ENCODE measurements at regions not wholly inside any gene's neighbourhood (a gene's known extent, or its start where the extent isn't known, plus 50 kb on each side); places are given as distances from the start of the nearest gene placed in this dataset.
"Not testable (repeated sequence)": the region's sequence is repeated elsewhere in the genome, so short reads cannot be mapped to it uniquely, and the experiment has no call there.

DNA sequence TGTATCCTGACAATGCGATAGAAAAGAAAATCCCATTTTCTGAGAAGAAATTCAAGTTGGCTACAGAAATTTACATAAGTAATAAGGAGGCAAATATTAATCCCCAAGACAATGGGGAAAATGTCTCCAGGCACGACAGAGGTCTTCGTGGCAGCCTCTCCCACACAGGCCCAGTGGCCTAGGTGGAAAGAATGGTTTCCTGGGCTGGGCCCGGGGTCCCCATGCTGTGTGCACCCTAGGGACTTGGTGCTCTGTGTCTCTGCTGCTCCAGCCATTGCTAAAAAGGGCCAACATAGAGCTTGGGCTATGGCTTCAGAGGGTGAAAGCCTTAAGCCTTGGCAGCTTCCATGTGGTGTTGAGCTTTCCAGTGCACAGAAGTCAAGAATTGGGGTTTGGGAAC lies 102.5 kb upstream of the LYPLAL1 start:
- DNase-seq (ENCODE audit: extremely low spot score, unreplicated experiment), result no peak

DNA sequence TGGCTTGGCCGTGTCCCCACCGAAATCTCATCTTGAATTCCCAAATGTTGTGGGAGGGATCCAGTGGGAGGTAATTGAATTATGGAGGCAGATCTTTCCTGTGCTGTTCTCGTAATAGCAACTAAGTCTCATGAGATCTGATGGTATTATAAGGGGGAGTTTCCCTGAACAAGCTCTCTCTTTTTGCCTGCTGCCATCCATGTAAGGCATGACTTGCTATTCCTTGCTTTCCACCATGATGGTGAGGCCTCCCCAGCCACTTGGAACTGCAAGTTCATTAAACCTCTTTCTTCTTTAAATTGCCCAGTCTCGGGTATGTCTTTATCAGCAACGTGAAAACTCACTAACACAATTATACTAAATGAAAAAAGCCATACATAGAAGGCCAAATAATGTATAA lies 101.3 kb upstream of the LYPLAL1 start:
- Mint-ChIP-seq H3K4me1 (ENCODE audit: unreplicated experiment) (peaks cover 3% of the 10 kb centered on the region), H3K4me3 (ENCODE audit: unreplicated experiment) (no peak overlapping the region), H3K9me3 (ENCODE audit: unreplicated experiment) (peaks cover 19% of the 10 kb centered on the region), H3K27ac (ENCODE audit: unreplicated experiment) (no peak overlapping the region), H3K36me3 (ENCODE audit: unreplicated experiment) (no peaks in the 10 kb centered on the region), H3K27me3 (ENCODE audit: unreplicated experiment) (no peaks in the 10 kb centered on the region)
- TF ChIP-seq, protein P1, sequence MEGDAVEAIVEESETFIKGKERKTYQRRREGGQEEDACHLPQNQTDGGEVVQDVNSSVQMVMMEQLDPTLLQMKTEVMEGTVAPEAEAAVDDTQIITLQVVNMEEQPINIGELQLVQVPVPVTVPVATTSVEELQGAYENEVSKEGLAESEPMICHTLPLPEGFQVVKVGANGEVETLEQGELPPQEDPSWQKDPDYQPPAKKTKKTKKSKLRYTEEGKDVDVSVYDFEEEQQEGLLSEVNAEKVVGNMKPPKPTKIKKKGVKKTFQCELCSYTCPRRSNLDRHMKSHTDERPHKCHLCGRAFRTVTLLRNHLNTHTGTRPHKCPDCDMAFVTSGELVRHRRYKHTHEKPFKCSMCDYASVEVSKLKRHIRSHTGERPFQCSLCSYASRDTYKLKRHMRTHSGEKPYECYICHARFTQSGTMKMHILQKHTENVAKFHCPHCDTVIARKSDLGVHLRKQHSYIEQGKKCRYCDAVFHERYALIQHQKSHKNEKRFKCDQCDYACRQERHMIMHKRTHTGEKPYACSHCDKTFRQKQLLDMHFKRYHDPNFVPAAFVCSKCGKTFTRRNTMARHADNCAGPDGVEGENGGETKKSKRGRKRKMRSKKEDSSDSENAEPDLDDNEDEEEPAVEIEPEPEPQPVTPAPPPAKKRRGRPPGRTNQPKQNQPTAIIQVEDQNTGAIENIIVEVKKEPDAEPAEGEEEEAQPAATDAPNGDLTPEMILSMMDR (IDR thresholded peaks at IDR 0.05), result no peak
- DNase-seq (ENCODE audit: extremely low spot score, unreplicated experiment), result no peak

More for the DNA sequence above, 102.5 kb upstream of the LYPLAL1 start:
- H3K36me3 Mint-ChIP-seq (ENCODE audit: unreplicated experiment), result no peaks in the 10 kb centered on the region
- H3K27me3 Mint-ChIP-seq (ENCODE audit: unreplicated experiment), result no peaks in the 10 kb centered on the region
- H3K4me3 Mint-ChIP-seq (ENCODE audit: unreplicated experiment), result no peak overlapping the region
- peaks cover 19% of the 10 kb centered on the region for H3K9me3 Mint-ChIP-seq (ENCODE audit: unreplicated experiment)
- no peak overlapping the region for H3K27ac Mint-ChIP-seq (ENCODE audit: unreplicated experiment)
- TF ChIP-seq, protein P1 (IDR thresholded peaks at IDR 0.05), result no peak
- peaks cover 11% of the 10 kb centered on the region for H3K4me1 Mint-ChIP-seq (ENCODE audit: unreplicated experiment)

DNA sequence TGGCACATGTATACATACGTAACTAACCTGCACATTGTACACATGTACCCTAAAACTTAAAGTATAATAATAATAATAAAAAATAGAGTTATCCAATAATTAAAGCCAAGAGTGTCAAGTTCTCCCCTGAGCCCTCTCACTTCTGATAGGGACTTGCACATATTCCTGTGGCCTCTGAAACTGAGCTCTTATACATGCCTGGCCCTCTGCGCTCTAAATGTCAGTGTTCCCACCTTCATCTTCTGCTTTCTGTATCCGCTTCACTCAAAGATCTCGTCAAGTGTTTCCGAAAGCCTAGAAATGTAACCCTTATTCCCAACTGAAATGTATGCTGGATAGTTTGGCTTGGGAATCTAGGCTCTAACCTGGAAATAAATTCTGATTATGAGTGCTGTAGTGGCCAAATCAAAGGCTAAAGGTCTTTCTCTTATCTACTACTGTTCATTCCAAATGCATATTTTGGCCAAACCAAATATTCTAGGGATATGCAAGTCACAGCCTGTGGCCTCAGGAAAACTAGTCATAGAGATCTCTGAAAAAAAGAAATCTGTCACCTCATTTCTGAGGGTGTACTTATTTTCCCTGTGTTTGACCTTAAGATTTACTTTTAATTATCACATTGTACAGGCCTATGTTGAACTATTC lies 99.5 kb upstream of the LYPLAL1 start:
- peaks cover 19% of the 10 kb centered on the region for H3K9me3 Mint-ChIP-seq (ENCODE audit: unreplicated experiment)
- TF ChIP-seq, protein P1 (IDR thresholded peaks at IDR 0.05), result no peak
- H3K27ac Mint-ChIP-seq (ENCODE audit: unreplicated experiment), result no peak overlapping the region
- peaks cover 3% of the 10 kb centered on the region for H3K4me1 Mint-ChIP-seq (ENCODE audit: unreplicated experiment)
- no peak for DNase-seq (ENCODE audit: extremely low spot score, unreplicated experiment)
- H3K36me3 Mint-ChIP-seq (ENCODE audit: unreplicated experiment), result no peaks in the 10 kb centered on the region
- H3K27me3 Mint-ChIP-seq (ENCODE audit: unreplicated experiment), result no peaks in the 10 kb centered on the region
- no peak overlapping the region for H3K4me3 Mint-ChIP-seq (ENCODE audit: unreplicated experiment)

DNA sequence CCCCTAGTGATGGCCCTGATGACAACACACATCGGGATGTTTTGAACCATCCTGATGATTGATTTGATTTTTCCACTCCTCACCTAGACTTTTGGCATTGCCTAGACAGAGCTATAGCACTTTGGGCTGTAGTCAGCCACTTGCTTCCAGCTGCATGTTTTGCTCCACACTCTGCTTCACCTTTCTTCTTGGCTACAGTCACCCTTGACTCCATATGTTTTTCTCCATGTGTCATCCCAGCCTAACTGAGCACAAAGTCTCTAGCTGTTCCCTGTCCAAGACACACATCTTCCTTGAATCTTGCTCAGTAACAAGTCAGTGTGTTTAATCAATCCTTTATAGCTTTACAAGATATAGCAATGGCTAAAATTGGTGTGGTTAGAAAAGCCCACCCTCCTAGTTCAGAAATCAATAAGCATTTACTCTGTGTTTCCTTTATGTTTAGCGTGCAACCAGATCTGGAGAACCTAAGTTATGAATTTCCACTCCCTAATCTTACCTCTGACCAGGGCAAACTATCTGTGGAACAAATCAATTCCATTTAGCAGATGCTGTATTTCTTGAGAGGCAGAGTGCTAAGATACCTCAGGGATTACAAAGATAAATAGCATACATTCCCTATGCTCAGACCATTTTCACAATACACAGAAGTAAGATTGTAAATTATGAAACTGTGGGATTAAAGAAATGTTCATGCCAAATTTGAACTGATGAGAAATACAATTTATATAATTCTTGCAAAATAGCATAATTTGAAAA lies 98.4 kb upstream of the LYPLAL1 start:
- DNase-seq (ENCODE audit: extremely low spot score, unreplicated experiment), result no peak
- H3K9me3 Mint-ChIP-seq (ENCODE audit: unreplicated experiment), result peaks cover 18% of the 10 kb centered on the region
- no peaks in the 10 kb centered on the region for H3K27me3 Mint-ChIP-seq (ENCODE audit: unreplicated experiment)
- H3K36me3 Mint-ChIP-seq (ENCODE audit: unreplicated experiment), result no peaks in the 10 kb centered on the region
- H3K4me1 Mint-ChIP-seq (ENCODE audit: unreplicated experiment), result peaks cover 3% of the 10 kb centered on the region
- H3K27ac Mint-ChIP-seq (ENCODE audit: unreplicated experiment), result no peak overlapping the region
- TF ChIP-seq, protein P1 (IDR thresholded peaks at IDR 0.05), result no peak
- no peak overlapping the region for H3K4me3 Mint-ChIP-seq (ENCODE audit: unreplicated experiment)

DNA sequence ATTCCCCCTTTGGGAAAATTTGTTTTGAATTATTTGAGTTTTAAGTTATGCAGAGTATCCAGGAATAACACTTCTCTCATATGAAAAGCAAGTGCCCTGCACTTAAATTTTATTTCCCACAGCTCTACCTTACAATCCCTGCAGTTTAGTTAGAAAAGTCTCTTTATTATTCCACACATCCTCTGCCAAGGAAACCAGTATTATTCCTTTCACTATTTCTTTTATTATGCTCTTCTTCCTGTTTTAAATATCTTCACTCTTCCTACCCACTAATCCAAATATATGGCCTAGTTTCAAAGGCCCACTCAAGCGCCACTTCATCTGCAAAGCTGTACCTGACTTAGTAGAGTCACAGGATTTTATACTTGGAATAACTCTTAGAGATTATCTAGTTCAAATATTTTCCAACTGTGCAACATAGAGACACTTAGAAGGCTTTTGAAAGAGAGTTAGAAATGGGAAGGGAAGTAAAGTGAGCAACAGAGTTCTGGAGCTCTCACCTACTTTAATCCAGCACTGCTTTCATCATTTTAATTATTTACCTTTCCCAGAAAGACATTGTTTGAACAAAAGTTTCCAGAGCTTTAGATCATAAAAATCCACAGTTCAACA lies 97.2 kb upstream of the LYPLAL1 start:
- Mint-ChIP-seq H3K4me1 (ENCODE audit: unreplicated experiment) (peaks cover 3% of the 10 kb centered on the region), H3K36me3 (ENCODE audit: unreplicated experiment) (no peaks in the 10 kb centered on the region), H3K27me3 (ENCODE audit: unreplicated experiment) (no peaks in the 10 kb centered on the region), H3K9me3 (ENCODE audit: unreplicated experiment) (peaks cover 10% of the 10 kb centered on the region), H3K4me3 (ENCODE audit: unreplicated experiment) (no peak overlapping the region), H3K27ac (ENCODE audit: unreplicated experiment) (no peak overlapping the region)
- no peak for DNase-seq (ENCODE audit: extremely low spot score, unreplicated experiment)
- TF ChIP-seq, protein P1 (IDR thresholded peaks at IDR 0.05), result no peak

DNA sequence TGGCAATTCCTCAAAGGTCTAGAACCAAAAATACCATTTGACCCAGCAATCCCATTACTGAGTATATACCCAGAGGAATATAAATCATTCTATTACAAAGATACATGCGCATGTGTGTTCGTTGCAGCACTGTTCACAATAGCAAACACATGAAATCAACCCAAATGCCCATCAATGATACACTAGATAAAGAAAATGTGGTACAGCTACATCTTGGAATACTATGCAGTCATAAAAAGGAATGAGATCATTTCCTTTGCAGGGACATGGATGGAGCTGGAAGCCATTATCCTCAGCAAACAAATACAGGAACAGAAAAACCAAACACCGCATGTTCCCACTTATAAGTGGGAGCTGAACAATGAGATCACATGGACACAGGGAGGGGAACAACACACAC lies 95.9 kb upstream of the LYPLAL1 start:
- H3K36me3 Mint-ChIP-seq (ENCODE audit: unreplicated experiment); H3K27ac Mint-ChIP-seq (ENCODE audit: unreplicated experiment); H3K4me1 Mint-ChIP-seq (ENCODE audit: unreplicated experiment); H3K9me3 Mint-ChIP-seq (ENCODE audit: unreplicated experiment); H3K4me3 Mint-ChIP-seq (ENCODE audit: unreplicated experiment); DNase-seq (ENCODE audit: extremely low spot score, unreplicated experiment); H3K27me3 Mint-ChIP-seq (ENCODE audit: unreplicated experiment): not testable (repeated sequence)

All from osteocyte (in vitro differentiated cells).